K562 (cell line): ENCODE measurements at regions not wholly inside any gene's neighbourhood (a gene's known extent, or its start where the extent isn't known, plus 50 kb on each side); places are given as distances from the start of the nearest gene placed in this dataset.

Experiments used
- ATAC-seq: fragments of 200-7000 bp; cut with Tn5 transposase; 3 replicates; pipeline ENCODE4 v1.9.1; 2020; ENCODE audit warnings: moderate library complexity
- BruUV-seq: library from RNA; stranded (reverse); fragments of 400-500 nt; replicated peaks from 2 replicates; lab custom pipeline; 2021; lab: Mats Ljungman, UMichigan
- CTCF ChIA-PET: fragments of 300-600 bp; formaldehyde crosslinking; extraction: SDS; loops from one replicate; lab custom pipeline; 2021; ENCODE audit warnings: low intra/inter-chr PET ratio; lab: Yijun Ruan, JAX
- POLR2A ChIA-PET: fragments of 300-600, 350-650 bp; sonication (Branson Sonifier 250); formaldehyde crosslinking; extraction: SDS; loops from one replicate; lab custom pipeline; 2021; ENCODE audit warnings: antibody characterized with exemption, inconsistent platforms; lab: Yijun Ruan, JAX
- DNase-seq, 4 experiments: peaks; one replicate each; pipeline versions ENCODE4 v3.0.0 to v3.0.0-alpha.2; 2011 to 2018; ENCODE audit warnings: low spot score in 3 of 4, mixed read lengths in 3 of 4; ENCODE audit errors: extremely low read depth in 1 of 4
- FAIRE-seq: peaks from 2 replicates; lab custom pipeline; 2011; peaks lifted over from hg19 to GRCh38; lab: Jason Lieb, UNC
- H2AFZ ChIP-seq: 2 replicates; pipeline ENCODE4 v1.6.0; 2011; ENCODE audit warnings: low read depth, low read length, control low read depth, inconsistent platforms
- H3K27ac ChIP-seq: fragments of 200-600 bp; 3 replicates; pipeline ENCODE4 v1.8.0; 2011; ENCODE audit warnings: low read depth, mild to moderate bottlenecking, control low read depth, inconsistent platforms, low read length, moderate library complexity, mixed read lengths; ENCODE audit errors: extremely low read depth
- H3K27me3 ChIP-seq, 2 experiments: fragments of 300-600 bp in 1 of 2; 2 replicates in 1 of 2; 3 replicates in 1 of 2; pipeline versions ENCODE4 v1.6.0 to v1.8.0; 2011; ENCODE audit warnings: inconsistent platforms in 2 of 2, low read length in 2 of 2, mild to moderate bottlenecking in 1 of 2, mixed read lengths in 1 of 2, moderate library complexity in 1 of 2; ENCODE audit not compliant: control insufficient read depth in 2 of 2, insufficient read depth in 2 of 2
- H3K36me3 ChIP-seq: fragments of 300-600 bp; 3 replicates; pipeline ENCODE4 v1.8.0; 2011; ENCODE audit warnings: mild to moderate bottlenecking, low read length, inconsistent platforms; ENCODE audit not compliant: control insufficient read depth, insufficient read depth
- H3K4me1 ChIP-seq, 2 experiments: fragments of 200-600 bp in 1 of 2; replicated peaks in 1 of 2; 2 replicates in 1 of 2; 3 replicates in 1 of 2; pipeline versions ENCODE4 v1.5.1 to v1.8.0; 2011; ENCODE audit warnings: inconsistent platforms in 2 of 2, low read length in 2 of 2, mild to moderate bottlenecking in 1 of 2, mixed read lengths in 1 of 2, moderate library complexity in 1 of 2; ENCODE audit not compliant: control insufficient read depth in 2 of 2, insufficient read depth in 2 of 2
- H3K4me2 ChIP-seq: 2 replicates; pipeline ENCODE4 v1.6.1; 2011; ENCODE audit warnings: low read length, control low read depth, inconsistent platforms, mixed read lengths; ENCODE audit not compliant: insufficient read depth
- H3K4me3 ChIP-seq: fragments of 200-600 bp; sonication (generic), shearing (Covaris generic); 2 replicates; pipeline ENCODE4 v1.5.1; 2016; ENCODE audit warnings: control low read depth, inconsistent platforms
- H3K79me2 ChIP-seq: fragments of 200-600 bp; 3 replicates; pipeline ENCODE4 v1.8.0; 2011; ENCODE audit warnings: low read length, inconsistent platforms; ENCODE audit not compliant: control insufficient read depth, insufficient read depth
- H3K9ac ChIP-seq, 2 experiments: 2 replicates each; pipeline versions ENCODE4 v1.6.0 to v1.6.1; 2011; ENCODE audit warnings: low read depth in 2 of 2, low read length in 2 of 2, control low read depth in 1 of 2, inconsistent platforms in 1 of 2, mild to moderate bottlenecking in 1 of 2, mixed read lengths in 1 of 2; ENCODE audit not compliant: insufficient read depth in 1 of 2
- H3K9me1 ChIP-seq: one replicate; pipeline ENCODE4 v1.6.0; 2011; ENCODE audit warnings: inconsistent platforms, mild to moderate bottlenecking, low read length, moderate library complexity; ENCODE audit not compliant: control insufficient read depth, insufficient read depth
- H3K9me3 ChIP-seq: replicated peaks from 2 replicates; pipeline ENCODE4 v1.5.1; 2011; ENCODE audit warnings: low read depth, low read length, inconsistent platforms; ENCODE audit not compliant: control insufficient read depth, insufficient read depth
- H4K20me1 ChIP-seq: replicated peaks from 2 replicates; pipeline ENCODE4 v1.6.1; 2011; ENCODE audit warnings: low read length, inconsistent platforms, mixed read lengths; ENCODE audit not compliant: control insufficient read depth, insufficient read depth
- CBX8 ChIP-seq: fragments of 200-600 bp; sonication (generic); IDR thresholded peaks from 2 replicates; pipeline ENCODE4 v1.6.1; 2012; ENCODE audit warnings: borderline replicate concordance, mixed run types, low read depth, mild to moderate bottlenecking, moderate library complexity, mixed read lengths, low read length, control low read depth, inconsistent platforms; ENCODE audit not compliant: poor library complexity, severe bottlenecking; ENCODE audit errors: extremely low read depth
- CHCHD3 ChIP-seq: fragments of 250-450 bp; sonication (Bioruptor Pico); IDR thresholded peaks from 2 replicates; pipeline ENCODE4 v2.1.2; 2022; ENCODE audit warnings: mild to moderate bottlenecking
- CHD2 ChIP-seq: IDR thresholded peaks from 2 replicates; pipeline ENCODE4 v1.6.1; 2011; ENCODE audit warnings: low read depth, low read length
- PHB ChIP-seq: fragments of 250-450 bp; sonication (Bioruptor Pico); IDR thresholded peaks from 2 replicates; pipeline ENCODE4 v1.5.0; 2021
- SMAD2 ChIP-seq: fragments of 150-350 bp; IDR thresholded peaks from 2 replicates; pipeline ENCODE4 v1.6.1; 2014; ENCODE audit warnings: low read depth, mild to moderate bottlenecking, low read length
- STAT5A ChIP-seq: IDR thresholded peaks from 2 replicates; pipeline ENCODE4 v1.6.1; 2012; ENCODE audit warnings: low read length, inconsistent platforms, borderline replicate concordance
- TCF3 ChIP-seq: sonication (generic); formaldehyde crosslinking; IDR thresholded peaks from 2 replicates; pipeline ENCODE4 v1.4.0; 2020; ENCODE audit warnings: mild to moderate bottlenecking, missing genetic modification reagents
- ZEB2 ChIP-seq: fragments of 450-650 bp; IDR thresholded peaks from 2 replicates; pipeline ENCODE4 v1.6.1; 2016
- ZNF143 ChIP-seq: sonication (generic); formaldehyde crosslinking; IDR thresholded peaks from 2 replicates; pipeline ENCODE4 v1.9.0; 2022; ENCODE audit warnings: mild to moderate bottlenecking, missing genetic modification reagents
- WGBS: fragments of 100-300 bp; shearing (Covaris generic); methylation state at CpG from one replicate; pipeline ENCODE4 v1.1.6; 2016; ENCODE audit warnings: low coverage, mixed read lengths; ENCODE audit not compliant: insufficient coverage; ENCODE audit errors: missing lambda C conversion rate; 5-methylcytosine and 5-hydroxymethylcytosine counted together
- in situ Hi-C: fragments of 300-500 bp; cut with MboI; formaldehyde crosslinking; loops from 4 replicates; pipeline ENCODE4 v1.15.0; 2018; ENCODE audit warnings: inconsistent platforms, mixed read lengths
- intact Hi-C: fragments of 100-400 bp; cut with micrococcal nuclease; formaldehyde crosslinking; loops from 2 replicates; pipeline ENCODE4 v1.14.2; 2022
- TF ChIP-seq, protein P1 (sequence below): fragments of 250-450 bp; sonication (Bioruptor Pico); IDR thresholded peaks from 2 replicates; pipeline ENCODE4 v1.5.0; 2022; ENCODE audit warnings: mild to moderate bottlenecking

DNA sequence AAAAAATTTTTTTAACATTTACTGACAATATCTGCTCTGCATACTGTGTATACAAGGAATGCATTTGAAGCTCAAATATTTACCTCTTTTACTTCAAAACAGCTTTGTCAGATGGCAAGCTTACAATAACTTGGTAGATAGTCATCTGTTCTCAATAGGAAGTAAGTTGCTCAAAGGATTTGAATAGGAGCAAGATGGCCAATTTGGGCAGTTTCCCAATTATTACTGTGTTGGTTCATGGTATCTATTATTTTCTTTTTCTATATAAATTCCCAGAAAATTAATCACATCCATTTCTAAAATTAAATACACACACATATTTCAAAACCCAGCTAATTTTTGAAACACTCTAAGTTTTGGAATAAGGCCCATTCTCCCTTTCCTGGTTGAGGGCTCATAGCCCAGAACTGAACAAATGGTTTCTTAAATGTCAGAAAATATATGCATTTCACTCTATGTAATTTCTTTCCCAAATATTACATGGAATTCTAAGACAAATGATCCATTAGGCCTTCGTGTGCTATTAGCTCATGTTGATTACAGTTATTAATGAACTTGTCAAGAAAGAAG is 60.2 kb upstream of the BLTP1 start:
- H2AFZ ChIP-seq = no peak overlapping the region
- H3K4me1 ChIP-seq = no peaks in the 10 kb centered on the region
- no peaks in the 10 kb centered on the region for H3K79me2 ChIP-seq
- H4K20me1 ChIP-seq = no peaks in the 10 kb centered on the region
- H3K27me3 ChIP-seq = no peaks in the 10 kb centered on the region; a peak in 1 of 5 replicates
- H3K9me1 ChIP-seq = no peaks in the 10 kb centered on the region
- BruUV-seq = no TSS peak
- H3K4me2 ChIP-seq = no peak overlapping the region
- ChIA-PET CTCF (no interaction called here), POLR2A (no interaction called here)
- ATAC-seq = no peak
- no peak overlapping the region for H3K27ac ChIP-seq
- no peak for FAIRE-seq
- H3K36me3 ChIP-seq = no peaks in the 10 kb centered on the region
- no peak overlapping the region for H3K4me3 ChIP-seq
- no peak overlapping the region for H3K9ac ChIP-seq
- 11% methylated on average over 1 of the region's 1 CpG for WGBS
- H3K9me3 ChIP-seq = no peaks in the 10 kb centered on the region
- no peak for DNase-seq
- in situ Hi-C loops = no loop called here
- intact Hi-C loops = no loop called here
- TF ChIP-seq CHD2 (no peak), CHCHD3 (CRISPR knock-in tag) (no peak), CBX8 (no peak), PHB (CRISPR knock-in tag) (no peak), SMAD2 (no peak), ZNF143 (CRISPR knock-in tag) (no peak), ZEB2 (no peak), STAT5A (no peak), TCF3 (no peak)
- TF ChIP-seq, protein P1, sequence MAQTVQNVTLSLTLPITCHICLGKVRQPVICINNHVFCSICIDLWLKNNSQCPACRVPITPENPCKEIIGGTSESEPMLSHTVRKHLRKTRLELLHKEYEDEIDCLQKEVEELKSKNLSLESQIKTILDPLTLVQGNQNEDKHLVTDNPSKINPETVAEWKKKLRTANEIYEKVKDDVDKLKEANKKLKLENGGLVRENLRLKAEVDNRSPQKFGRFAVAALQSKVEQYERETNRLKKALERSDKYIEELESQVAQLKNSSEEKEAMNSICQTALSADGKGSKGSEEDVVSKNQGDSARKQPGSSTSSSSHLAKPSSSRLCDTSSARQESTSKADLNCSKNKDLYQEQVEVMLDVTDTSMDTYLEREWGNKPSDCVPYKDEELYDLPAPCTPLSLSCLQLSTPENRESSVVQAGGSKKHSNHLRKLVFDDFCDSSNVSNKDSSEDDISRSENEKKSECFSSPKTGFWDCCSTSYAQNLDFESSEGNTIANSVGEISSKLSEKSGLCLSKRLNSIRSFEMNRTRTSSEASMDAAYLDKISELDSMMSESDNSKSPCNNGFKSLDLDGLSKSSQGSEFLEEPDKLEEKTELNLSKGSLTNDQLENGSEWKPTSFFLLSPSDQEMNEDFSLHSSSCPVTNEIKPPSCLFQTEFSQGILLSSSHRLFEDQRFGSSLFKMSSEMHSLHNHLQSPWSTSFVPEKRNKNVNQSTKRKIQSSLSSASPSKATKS (CRISPR knock-in tag) = no peak
